Nucleus accumbens (tissue), 56 donors: ENCODE measurements at regions not wholly inside any gene's neighbourhood (a gene's known extent, or its start where the extent isn't known, plus 50 kb on each side); places are given as distances from the start of the nearest gene placed in this dataset.

Experiments
- DNase-seq, 56 donors: peaks; one replicate each; lab custom pipeline; 2025; lab: John Stamatoyannopoulos, UW

- DNase-seq, result peak in 1 of 56 donors; percentile 6
Observed at GRCh38 chr18:72692086-72692485, 147.9 kb upstream of the CBLN2 start.

- DNase-seq, result no peak
Observed at GRCh38 chr18:72687736-72688135, 143.6 kb upstream of the CBLN2 start.

- no peak for DNase-seq
Observed at GRCh38 chr18:72675394-72675793, 131.3 kb upstream of the CBLN2 start.

GRCh38 chr18:72674710-72675109 is 130.6 kb upstream of the CBLN2 start:
- no peak for DNase-seq

GRCh38 chr18:72673242-72673641 is 129.1 kb upstream of the CBLN2 start:
- no peak for DNase-seq

GRCh38 chr18:72672364-72673184 is 128.4 kb upstream of the CBLN2 start:
- peak in 4 of 56 donors; percentile 2 to 41 (median 4) for DNase-seq

GRCh38 chr18:72667932-72668331 is 123.8 kb upstream of the CBLN2 start:
- DNase-seq, result no peak

GRCh38 chr18:72652990-72653593 is 109.0 kb upstream of the CBLN2 start:
- DNase-seq, result peak in 16 of 56 donors; percentile 1 to 60 (median 16)

- no peak for DNase-seq
Observed at GRCh38 chr18:72651033-72651432, 106.9 kb upstream of the CBLN2 start.

- no peak for DNase-seq
Observed at GRCh38 chr18:72648481-72648960, 104.4 kb upstream of the CBLN2 start.

GRCh38 chr18:72648079-72648478 is 103.9 kb upstream of the CBLN2 start:
- no peak for DNase-seq

GRCh38 chr18:72640557-72640956 is 96.4 kb upstream of the CBLN2 start:
- no peak for DNase-seq

- DNase-seq, result no peak
Observed at GRCh38 chr18:72638376-72638775, 94.2 kb upstream of the CBLN2 start.

GRCh38 chr18:72637721-72638120 is 93.6 kb upstream of the CBLN2 start:
- DNase-seq, result no peak

GRCh38 chr18:72637299-72637698 is 93.2 kb upstream of the CBLN2 start:
- peak in 7 of 56 donors; percentile 1 to 12 (median 5) for DNase-seq

GRCh38 chr18:72636611-72637010 is 92.5 kb upstream of the CBLN2 start:
- no peak for DNase-seq

- DNase-seq, result no peak
Observed at GRCh38 chr18:72634500-72634899, 90.4 kb upstream of the CBLN2 start.

- DNase-seq, result no peak
Observed at GRCh38 chr18:72630991-72631390, 86.8 kb upstream of the CBLN2 start.

- no peak for DNase-seq
Observed at GRCh38 chr18:72623444-72623843, 79.3 kb upstream of the CBLN2 start.

GRCh38 chr18:72613534-72613930 is 69.4 kb upstream of the CBLN2 start:
- DNase-seq, result no peak

- DNase-seq, result no peak
Observed at GRCh38 chr18:72612894-72613533, 68.9 kb upstream of the CBLN2 start.
